ENCODE measurements at regions not wholly inside any gene's neighbourhood (a gene's known extent, or its start where the extent isn't known, plus 50 kb on each side); places are given as distances from the start of the nearest gene placed in this dataset.
"Not testable (repeated sequence)": the region's sequence is repeated elsewhere in the genome, so short reads cannot be mapped to it uniquely, and the experiment has no call there.

DNA sequence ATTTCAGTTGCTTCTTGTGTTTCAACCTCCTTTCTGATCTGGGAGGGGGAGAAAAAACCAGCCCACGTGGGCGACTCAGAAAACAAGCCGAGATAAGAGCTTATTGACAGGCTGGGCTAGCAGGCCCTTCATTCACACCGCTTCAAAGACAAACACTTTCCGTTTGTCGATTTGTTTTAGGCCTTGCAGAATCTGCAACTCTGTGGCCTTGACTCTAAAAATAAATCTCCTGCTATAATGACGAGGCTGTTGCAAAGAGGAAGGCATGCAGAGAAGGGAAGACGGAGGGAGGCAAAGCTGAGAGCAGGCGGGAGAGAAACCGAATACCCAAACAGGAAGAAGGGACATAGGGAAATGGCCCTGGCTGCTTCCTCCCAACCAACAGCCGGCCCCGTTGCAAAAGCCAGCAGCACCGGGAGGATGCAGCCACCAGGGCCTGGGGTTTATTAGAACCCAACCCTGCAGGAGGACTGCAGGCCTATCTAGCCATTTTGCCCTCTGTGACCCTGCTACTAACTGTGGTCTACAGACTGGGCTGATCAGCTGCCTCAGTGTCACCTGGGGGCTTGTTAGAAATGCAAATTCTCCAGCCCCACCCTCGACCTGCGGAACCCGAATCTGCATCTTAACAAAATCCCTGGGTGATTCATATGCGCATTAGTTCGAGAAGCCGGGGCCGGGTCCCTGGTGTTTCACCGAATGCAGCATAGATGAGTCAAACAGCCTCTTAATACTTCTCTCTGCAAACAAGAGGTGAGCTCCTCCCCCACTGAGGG is 325.5 kb downstream of the BCOR start:
- no peaks in the 10 kb centered on the region for H3K36me3 ChIP-seq
- no peaks in the 10 kb centered on the region for H3K27me3 ChIP-seq
- no peak overlapping the region for H3K4me3 ChIP-seq
- DNase-seq: no peak
- H3K9me3 ChIP-seq: no peaks in the 10 kb centered on the region

DNA sequence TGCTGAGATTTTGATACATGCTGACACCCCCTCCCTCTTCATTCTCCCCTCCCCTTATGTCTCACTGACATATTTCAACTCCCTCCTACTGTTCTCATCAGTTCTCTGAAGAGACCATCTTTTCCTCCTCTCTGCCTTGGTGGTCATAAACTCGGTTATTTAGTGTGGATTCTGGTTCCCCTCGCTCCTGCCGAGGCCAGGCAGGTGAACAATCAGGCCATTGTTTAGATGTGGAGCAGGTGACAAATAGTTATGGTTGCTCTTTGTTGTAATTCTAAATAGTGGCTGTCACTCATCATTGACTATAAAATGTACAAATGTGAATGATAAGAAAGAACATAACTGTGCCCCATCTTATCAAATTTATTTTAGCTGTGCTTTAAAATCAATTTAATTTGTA is 324.6 kb downstream of the BCOR start:
- no peak overlapping the region for H3K4me3 ChIP-seq
- no peak for DNase-seq
- no peaks in the 10 kb centered on the region for H3K9me3 ChIP-seq

DNA sequence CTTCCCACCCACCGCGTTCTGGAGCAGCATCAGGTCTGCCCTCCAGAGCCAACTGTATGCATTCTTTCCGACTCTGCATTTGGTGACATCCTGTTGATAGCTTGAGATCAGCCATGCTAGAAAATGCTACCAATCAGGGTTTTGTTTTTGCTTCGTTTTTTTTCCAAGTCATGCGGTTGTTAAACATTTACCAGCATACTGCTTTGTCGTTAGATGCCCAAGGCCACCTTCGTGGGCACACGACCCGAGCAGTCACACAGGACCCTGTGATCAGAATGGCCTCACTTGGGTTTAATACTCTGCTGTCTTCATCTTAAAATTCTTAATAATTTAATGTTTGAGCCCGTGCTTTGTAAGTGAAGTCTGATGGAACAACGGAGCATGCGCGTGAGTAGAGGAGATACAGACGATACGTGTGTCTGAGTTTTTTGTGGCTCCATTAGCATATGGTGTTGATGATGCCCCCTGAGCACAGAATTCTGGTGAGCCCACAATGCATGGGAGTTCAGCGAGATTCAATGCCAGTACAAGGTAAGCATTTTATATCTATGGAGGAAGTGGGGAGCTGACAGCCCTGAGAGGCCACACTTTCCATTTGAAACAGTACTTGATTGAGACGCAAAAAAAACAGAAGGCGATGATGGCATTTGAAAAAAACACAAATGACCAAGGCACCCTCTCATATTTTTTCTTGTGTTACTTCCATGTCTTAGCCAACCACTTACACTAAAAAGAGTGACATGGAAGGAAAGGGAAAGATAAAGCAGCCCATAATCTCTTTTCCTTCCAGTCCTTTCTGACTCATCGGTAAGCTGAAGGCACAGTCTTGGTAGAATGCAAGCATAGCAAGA is 323.6 kb downstream of the BCOR start:
- Histone ChIP-seq H3K4me3 (no peak overlapping the region), H3K9me3 (no peaks in the 10 kb centered on the region), H3K36me3 (no peaks in the 10 kb centered on the region), H3K27me3 (no peaks in the 10 kb centered on the region)
- no peak for DNase-seq

More for the DNA sequence above, 324.6 kb downstream of the BCOR start:
- Histone ChIP-seq H3K27me3 (no peaks in the 10 kb centered on the region), H3K36me3 (no peaks in the 10 kb centered on the region)

DNA sequence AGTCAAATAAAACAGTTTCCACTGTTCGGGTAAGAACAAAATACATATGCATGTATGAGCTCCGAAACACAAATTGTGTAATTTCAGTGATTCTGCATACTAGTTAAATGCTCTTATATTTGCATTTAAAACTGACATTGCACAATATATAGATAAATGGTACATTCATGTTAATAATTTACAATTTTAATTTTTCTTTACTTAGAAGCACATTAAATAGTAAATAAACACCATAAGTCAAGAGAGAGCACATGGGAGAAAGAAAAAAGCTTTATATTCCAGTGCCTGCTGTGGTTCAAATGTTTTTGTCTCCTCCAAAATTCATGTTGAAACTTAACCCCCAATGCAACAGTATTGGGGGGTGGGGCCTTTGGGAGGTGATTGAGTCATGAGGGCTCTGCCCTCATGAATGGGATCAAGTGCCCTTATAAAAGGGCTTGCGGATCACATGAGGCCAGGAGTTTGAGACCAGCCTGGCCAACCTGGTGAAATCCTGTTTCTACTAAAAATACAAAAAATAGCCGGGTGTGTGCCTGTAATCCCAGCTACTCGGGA is 322.9 kb downstream of the BCOR start:
- Histone ChIP-seq H3K36me3 (no peaks in the 10 kb centered on the region), H3K27me3 (no peaks in the 10 kb centered on the region), H3K9me3 (no peaks in the 10 kb centered on the region), H3K4me3 (no peak overlapping the region)
- DNase-seq: no peak

DNA sequence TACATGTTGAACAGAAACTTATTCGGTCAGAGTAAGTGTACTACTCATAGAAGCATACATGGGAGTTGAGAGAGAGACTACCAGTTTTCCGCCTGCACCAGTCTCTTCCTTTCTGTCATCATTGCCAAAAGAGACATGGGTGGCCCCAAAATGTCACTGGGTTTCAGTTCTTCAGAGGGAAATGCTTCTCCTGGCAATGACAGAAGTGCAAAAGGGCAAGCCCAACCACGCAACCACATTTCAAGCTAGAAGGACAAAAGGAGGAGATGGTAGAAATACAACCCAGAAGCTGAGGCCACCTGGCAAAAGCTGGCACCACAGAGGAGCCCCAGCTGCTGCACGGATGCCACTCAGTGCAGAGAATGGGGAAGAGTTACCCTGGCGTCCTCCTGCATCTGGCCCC is 320.1 kb downstream of the BCOR start:
- no peak for DNase-seq
- H3K4me3 ChIP-seq: no peak overlapping the region

DNA sequence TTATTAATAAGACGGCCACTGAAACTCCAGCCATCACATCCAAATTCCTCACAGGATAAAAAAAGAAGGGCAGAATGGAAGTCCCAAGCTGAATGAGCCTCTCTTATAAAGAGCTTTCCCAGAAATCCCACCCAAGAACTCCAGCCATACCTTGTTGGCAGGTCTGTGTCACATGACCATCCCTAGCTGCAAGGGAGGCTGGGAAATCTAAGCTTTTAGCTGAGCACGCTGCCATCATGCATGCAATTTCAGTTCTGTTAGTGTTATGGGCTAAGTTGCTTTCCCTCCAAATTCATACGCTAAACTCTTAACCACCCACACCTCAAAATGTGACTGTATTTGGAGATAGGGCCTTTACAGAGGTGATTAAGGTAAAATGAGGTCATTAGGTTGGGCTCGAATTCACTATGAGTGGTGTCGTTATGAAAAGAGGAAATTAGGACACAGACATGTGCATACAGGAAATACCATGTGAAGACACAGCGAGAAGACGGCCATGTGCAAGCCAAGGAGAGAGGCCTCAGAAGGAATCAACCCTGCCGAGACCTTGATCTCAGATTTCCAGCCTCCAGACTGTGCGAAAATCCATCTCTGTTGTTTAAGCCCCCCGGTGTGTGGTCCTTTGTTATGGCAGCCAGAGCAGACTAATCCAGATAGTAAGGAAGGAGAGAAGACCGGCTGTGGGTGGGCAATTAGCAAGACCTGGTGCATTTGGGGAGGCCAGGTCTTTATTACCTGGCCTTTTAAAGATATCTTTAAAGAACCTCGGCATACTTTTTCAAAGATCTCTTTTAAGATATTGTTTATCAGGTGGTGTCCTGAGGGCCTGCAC is 317.6 kb downstream of the BCOR start:
- Histone ChIP-seq H3K4me3 (no peak overlapping the region), H3K27me3 (no peaks in the 10 kb centered on the region), H3K9me3 (no peaks in the 10 kb centered on the region), H3K36me3 (no peaks in the 10 kb centered on the region)
- DNase-seq: no peak

More for the DNA sequence above, 320.1 kb downstream of the BCOR start:
- Histone ChIP-seq H3K9me3 (no peaks in the 10 kb centered on the region), H3K27me3 (no peaks in the 10 kb centered on the region), H3K36me3 (no peaks in the 10 kb centered on the region)

DNA sequence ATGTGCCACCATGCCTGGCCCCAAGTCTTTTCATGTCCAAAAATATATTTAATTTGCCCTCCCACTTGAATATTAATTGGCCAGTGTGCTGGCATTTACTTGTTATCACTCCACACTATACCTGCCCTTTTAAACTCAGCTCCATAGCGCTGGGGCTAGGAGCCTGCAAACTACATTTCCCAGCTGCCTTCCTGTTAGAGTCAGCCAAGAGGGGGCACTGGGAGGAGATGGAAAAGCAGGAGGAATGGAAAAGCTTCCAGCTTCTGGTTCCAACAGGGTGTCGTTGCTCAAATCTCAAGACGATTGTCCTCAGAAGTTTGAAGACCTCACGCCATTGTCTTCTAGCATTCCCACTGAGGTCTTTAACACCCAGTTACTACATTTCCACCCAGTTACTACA is 315.5 kb downstream of the BCOR start:
- no peaks in the 10 kb centered on the region for H3K36me3 ChIP-seq
- no peaks in the 10 kb centered on the region for H3K27me3 ChIP-seq
- no peak for DNase-seq
- H3K4me3 ChIP-seq: no peak overlapping the region
- no peaks in the 10 kb centered on the region for H3K9me3 ChIP-seq

DNA sequence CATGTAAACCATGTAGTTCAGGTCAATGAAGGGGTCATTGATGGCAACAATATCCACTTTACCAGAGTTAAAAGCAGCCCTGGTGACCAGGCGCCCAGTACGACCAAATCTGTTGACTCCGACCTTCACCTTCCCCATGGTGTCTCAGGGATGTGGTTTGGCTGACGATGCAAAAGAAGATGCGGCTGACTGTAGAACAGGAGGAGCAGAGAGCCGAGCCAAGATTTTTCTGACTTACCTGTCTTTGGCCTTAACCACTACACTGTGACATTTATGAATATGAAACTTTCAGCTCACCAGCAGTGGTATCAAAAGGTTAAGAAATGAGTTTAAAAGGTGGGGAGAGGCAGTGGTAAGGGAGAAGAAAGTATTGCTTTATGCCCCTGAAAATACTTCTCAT is 309.8 kb downstream of the BCOR start:
- H3K36me3 ChIP-seq: no peaks in the 10 kb centered on the region

DNA sequence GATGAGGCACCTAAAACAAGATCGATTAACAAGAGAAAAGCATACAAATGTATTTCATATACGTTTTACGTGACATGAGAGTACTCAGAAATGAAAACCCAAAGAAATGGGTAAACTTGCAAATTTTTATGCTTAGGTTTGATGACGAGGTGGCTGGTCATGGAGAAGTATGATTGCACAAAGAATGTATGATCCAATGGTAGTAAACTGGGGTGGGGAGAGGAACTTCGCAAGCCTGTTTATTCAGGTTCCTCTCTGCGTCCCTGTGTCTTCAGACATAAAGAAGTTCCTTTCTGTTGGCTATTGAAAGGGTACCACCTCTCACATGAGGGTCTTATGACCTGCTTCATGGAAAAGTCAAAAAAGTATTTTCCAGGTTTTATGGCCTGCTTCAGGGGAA is 309.2 kb downstream of the BCOR start:
- H3K36me3 ChIP-seq: no peaks in the 10 kb centered on the region
- DNase-seq: no peak
- H3K9me3 ChIP-seq: no peaks in the 10 kb centered on the region
- H3K27me3 ChIP-seq: no peaks in the 10 kb centered on the region
- H3K4me3 ChIP-seq: no peak overlapping the region

More for the DNA sequence above, 309.8 kb downstream of the BCOR start:
- no peaks in the 10 kb centered on the region for H3K9me3 ChIP-seq
- DNase-seq: no peak
- no peak overlapping the region for H3K4me3 ChIP-seq
- H3K27me3 ChIP-seq: no peaks in the 10 kb centered on the region

DNA sequence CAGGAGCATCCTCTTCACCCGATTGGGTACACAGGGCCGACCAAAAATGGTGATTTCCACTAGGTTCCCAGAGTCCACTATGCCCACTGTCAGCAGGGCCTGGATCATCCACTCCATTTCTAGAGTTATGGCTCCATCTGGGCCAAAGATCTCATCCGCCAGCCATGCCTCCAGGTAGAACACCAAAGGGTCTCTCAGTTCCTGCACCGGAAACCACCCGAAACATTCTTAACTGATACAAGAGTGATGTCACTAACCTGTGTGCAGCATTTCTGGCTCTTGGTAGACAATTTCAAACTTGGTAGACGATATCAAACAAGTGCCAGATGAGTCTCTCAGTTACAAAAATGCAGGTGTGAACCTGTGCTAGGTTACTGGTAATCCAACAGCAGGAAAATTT is 306.1 kb downstream of the BCOR start:
- no peak for DNase-seq
- H3K36me3 ChIP-seq: no peaks in the 10 kb centered on the region
- no peaks in the 10 kb centered on the region for H3K9me3 ChIP-seq
- no peak overlapping the region for H3K4me3 ChIP-seq
- H3K27me3 ChIP-seq: no peaks in the 10 kb centered on the region

DNA sequence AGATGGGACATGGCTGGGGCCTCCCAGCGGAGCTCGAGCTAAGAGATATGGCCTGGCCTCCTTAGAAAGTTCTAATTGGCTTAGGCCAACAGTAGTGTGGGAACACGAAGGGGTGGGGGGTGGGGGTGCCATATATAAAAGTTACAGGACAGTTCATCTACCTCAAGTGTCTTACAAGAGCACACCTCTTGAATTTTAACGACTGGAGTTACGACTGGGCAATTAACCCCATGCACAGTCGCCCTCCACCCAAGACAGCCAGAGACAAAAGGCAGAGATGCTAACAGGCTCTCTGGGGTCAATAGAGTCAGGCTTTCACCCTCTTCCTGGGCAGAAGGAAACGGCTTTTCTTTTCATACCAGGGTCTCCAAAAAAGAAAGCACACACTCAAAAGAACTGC is 302.2 kb downstream of the BCOR start:
- H3K4me3 ChIP-seq: no peak overlapping the region
- H3K27me3 ChIP-seq: no peaks in the 10 kb centered on the region
- no peak for DNase-seq
- H3K36me3 ChIP-seq: no peaks in the 10 kb centered on the region
- H3K9me3 ChIP-seq: no peaks in the 10 kb centered on the region

DNA sequence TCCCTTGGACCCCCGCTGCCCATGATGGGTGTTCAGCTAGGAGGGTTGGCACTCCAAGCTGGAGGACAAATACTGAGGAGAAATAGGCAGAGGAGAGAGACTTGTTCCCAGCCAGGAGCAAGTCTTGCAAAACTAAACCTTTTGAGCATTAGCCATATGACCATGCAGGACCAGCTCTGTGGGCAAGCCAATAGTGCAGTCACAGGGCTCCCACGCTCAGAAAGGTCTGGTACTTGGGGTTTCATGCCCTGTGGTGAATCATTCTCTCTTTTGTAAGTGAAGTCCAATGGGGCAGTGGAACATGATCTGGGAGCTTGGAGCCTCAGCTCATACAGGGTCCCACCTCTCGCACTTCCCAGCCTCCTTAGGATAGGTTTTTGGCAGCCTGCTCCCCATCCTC is 300.9 kb downstream of the BCOR start:
- Histone ChIP-seq H3K36me3 (no peaks in the 10 kb centered on the region), H3K4me3 (no peak overlapping the region), H3K27me3 (no peaks in the 10 kb centered on the region), H3K9me3 (no peaks in the 10 kb centered on the region)
- no peak for DNase-seq

DNA sequence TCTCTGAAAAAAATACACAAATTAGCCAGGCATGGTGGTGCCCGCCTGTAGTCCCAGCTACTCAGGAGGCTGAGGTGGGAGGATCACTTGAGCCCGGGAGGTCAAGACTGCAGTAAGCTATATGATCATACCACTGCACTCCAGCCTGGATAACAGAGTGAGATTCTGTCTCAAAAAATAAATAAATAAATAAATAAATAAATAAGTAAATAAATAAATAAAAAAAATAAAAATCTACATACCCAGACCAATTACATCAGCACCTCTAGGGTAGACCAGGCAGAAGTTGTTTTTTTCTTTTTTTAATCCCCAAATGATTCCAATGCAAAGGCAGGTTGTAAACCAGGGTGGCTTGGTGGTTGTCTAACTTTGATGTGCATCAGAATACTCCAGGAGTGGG is 299.3 kb downstream of the BCOR start:
- not testable (repeated sequence) for H3K9me3 ChIP-seq

DNA sequence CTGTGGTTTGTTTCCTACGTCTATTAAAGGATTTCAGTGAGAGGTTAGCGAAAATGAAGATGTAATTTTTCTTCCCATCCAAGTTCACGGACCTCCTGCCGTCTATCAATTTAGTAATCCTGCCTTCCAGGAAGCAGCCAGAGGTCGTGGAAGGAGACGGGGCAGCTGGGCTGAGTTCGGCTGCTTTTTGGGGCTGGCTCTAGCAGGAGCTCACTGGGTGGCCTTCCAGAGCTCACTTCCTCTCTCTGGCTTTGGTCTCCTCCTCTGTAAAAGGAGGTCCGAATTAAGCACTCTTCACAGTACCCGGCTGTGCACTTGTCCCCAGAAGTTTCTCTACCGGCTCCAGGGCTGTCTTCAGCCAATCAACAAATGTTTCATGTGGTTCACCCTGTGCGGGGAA is 295.4 kb downstream of the BCOR start:
- Histone ChIP-seq H3K36me3 (no peaks in the 10 kb centered on the region), H3K9me3 (no peaks in the 10 kb centered on the region), H3K4me3 (no peak overlapping the region), H3K27me3 (no peaks in the 10 kb centered on the region)
- peak; percentile 17 for DNase-seq

More for the DNA sequence above, 299.3 kb downstream of the BCOR start:
- H3K4me3 ChIP-seq, H3K27me3 ChIP-seq, H3K36me3 ChIP-seq, DNase-seq: not testable (repeated sequence)

DNA sequence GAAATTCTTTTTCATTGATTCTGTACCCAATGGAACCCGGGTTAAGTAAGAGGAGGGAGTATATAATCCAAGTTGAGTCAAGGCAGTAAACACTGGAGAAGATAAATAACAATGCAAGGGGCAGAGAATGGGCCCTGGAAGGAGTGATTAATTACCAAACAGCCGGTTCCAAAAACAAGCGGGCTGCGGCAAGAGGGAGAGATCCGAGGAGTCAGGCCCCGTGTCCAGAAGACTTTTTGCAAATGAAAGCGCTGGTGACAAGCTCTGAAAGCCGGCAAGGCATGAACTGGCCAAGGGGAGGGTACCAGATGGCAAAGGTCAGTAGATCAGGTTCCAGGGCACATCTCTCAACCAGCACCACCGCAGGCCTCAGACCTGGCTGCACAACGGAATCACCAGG is 294.9 kb downstream of the BCOR start:
- Histone ChIP-seq H3K36me3 (no peaks in the 10 kb centered on the region), H3K27me3 (no peaks in the 10 kb centered on the region), H3K4me3 (no peak overlapping the region), H3K9me3 (no peaks in the 10 kb centered on the region)
- DNase-seq: no peak

DNA sequence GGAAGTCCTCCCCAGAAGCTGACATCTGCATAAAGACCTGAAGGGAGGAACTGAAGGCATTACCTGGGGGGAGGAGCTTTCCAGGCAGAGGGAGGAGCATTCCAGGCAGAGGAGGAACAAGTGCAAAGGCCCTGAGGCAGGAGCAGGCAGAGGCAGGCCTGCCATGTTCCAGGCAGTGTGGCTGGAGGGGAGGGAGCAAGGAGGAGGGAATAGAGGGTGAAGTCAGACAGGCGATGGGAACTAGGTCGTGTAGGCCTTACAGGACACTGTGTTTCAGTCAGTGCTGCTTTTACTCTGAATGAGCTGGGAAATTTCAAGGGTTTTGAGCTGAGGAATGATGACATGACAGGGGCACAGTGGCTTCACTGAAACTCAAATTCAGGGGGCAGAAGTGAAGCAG is 292.7 kb downstream of the BCOR start:
- Histone ChIP-seq H3K4me3 (no peak overlapping the region), H3K9me3 (no peaks in the 10 kb centered on the region), H3K27me3 (no peaks in the 10 kb centered on the region), H3K36me3 (no peaks in the 10 kb centered on the region)
- no peak for DNase-seq

DNA sequence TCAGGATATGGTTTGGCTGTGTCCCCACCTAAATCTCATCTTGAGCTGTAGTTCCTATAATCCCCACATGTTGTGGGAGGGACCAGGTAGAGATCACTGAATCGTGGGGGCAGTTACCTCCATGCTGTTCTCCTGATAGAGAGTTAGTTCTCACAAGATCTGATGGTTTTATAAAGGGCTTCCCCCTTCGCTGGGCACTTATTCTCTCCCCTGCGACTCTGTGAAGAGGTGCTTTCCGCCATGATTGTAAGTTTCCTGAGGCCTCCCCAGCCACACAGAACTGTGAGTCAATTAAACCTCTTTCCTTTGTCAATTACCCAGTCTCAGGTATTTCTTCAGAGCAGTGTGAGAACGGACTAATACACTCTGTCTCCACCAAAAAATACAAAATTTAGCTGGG is 291.9 kb downstream of the BCOR start:
- Histone ChIP-seq H3K27me3 (no peaks in the 10 kb centered on the region), H3K9me3 (no peaks in the 10 kb centered on the region), H3K4me3 (no peak overlapping the region)

More for the DNA sequence above, 291.9 kb downstream of the BCOR start:
- no peaks in the 10 kb centered on the region for H3K36me3 ChIP-seq
- no peak for DNase-seq
